Fibroblast of villous mesenchyme (primary cell): ENCODE measurements at regions not wholly inside any gene's neighbourhood (a gene's known extent, or its start where the extent isn't known, plus 50 kb on each side); places are given as distances from the start of the nearest gene placed in this dataset.

ENCODE experiments used
- DNase-seq: peaks from one replicate; pipeline ENCODE4 v3.0.0-alpha.2; 2010; ENCODE audit warnings: low read depth
- H3K4me3 ChIP-seq: 2 replicates; pipeline ENCODE4 v1.5.1; 2011; ENCODE audit warnings: low read depth, mild to moderate bottlenecking, low read length
- TF ChIP-seq, protein P1 (sequence below): IDR thresholded peaks from 2 replicates; pipeline ENCODE4 v1.5.1; 2012; ENCODE audit warnings: low read depth, mild to moderate bottlenecking, low read length; ENCODE audit not compliant: insufficient read depth

DNA sequence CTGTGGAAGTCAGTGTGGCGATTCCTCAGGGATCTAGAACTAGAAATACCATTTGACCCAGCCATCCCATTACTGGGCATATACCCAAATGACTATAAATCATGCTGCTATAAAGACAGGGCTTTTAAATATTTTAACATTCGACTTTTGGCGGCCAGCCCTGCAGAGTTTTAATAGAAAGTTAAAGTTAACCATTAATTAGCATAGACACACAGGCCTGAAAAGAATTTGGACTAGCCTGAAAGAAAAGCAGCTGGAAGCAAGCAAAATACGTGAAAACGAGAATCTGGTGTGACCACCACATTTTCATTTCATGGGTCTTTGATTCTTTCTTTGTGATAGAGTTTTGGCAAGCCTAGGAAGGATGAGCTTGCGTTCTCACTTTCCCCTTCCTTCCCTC, 184.0 kb downstream of the SCG2 start:
- TF ChIP-seq, protein P1, sequence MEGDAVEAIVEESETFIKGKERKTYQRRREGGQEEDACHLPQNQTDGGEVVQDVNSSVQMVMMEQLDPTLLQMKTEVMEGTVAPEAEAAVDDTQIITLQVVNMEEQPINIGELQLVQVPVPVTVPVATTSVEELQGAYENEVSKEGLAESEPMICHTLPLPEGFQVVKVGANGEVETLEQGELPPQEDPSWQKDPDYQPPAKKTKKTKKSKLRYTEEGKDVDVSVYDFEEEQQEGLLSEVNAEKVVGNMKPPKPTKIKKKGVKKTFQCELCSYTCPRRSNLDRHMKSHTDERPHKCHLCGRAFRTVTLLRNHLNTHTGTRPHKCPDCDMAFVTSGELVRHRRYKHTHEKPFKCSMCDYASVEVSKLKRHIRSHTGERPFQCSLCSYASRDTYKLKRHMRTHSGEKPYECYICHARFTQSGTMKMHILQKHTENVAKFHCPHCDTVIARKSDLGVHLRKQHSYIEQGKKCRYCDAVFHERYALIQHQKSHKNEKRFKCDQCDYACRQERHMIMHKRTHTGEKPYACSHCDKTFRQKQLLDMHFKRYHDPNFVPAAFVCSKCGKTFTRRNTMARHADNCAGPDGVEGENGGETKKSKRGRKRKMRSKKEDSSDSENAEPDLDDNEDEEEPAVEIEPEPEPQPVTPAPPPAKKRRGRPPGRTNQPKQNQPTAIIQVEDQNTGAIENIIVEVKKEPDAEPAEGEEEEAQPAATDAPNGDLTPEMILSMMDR = no peak
- H3K4me3 ChIP-seq = no peak overlapping the region
- DNase-seq = peak; percentile 44

DNA sequence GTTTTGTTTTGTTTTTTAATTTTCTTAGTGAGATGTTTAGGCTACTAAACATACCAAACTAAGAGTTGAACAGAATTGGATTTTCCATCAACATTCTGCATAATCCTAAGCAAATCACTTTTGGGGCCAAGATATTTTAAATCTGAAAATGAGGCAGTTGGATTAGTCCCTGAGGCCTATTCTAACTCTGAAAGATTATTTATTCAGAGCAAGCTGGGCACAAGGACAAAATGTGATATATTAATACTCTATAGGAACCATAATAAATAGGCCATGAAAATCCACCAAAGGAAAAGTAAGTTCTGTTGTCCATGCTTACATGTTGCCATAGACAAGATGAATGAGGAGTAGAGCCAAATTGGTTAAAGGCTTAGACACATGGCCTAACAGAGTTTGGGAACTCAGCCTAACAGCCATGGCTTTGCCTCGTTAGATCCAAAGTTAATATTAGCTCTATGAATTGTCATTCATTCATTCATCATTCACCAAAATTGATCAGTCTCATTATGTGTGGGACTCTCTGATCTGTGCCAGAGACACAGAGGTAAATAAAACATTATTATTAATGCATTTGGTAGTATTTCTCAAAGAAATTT, 183.5 kb downstream of the SCG2 start:
- TF ChIP-seq, protein P1 = no peak
- DNase-seq = no peak
- no peak overlapping the region for H3K4me3 ChIP-seq

DNA sequence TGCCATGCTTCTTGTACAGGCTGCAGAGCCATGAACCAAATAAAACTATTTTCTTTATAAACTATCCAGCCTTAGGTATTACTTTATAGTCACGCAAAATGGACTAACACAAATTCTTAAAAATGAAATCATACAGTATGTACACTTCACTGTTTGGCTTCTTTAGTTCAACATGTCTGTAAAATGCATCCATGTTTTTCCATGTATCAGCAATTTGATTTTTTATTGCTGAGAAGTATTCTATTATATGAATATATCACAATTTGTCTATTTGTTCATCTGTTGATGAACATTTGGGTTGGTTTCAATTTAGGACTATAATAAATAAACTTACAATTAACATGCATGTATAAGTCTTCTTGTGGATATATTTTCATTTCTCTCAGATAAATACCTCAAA, 182.1 kb downstream of the SCG2 start:
- TF ChIP-seq, protein P1 = no peak
- no peak overlapping the region for H3K4me3 ChIP-seq
- DNase-seq = no peak

DNA sequence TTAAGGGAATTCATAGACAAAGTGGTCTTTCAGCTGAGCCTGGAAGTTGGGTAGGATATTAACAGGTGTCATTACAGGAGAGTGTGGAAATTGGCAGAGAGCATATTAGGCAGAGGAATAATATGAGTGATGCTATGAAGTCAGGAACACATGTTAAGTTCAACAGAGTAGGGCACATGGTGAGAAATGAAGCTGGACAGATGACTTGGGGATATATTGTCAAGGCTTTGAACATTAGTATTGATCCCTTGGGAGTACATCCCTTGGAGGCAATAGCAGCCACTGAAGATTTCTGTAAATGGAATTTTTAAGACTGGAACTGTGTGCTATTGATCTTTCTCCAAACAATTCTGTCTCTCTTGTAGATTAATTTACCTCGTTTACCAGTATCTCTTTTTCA, 170.7 kb downstream of the SCG2 start:
- DNase-seq = no peak
- TF ChIP-seq, protein P1 = no peak
- H3K4me3 ChIP-seq = no peak overlapping the region

DNA sequence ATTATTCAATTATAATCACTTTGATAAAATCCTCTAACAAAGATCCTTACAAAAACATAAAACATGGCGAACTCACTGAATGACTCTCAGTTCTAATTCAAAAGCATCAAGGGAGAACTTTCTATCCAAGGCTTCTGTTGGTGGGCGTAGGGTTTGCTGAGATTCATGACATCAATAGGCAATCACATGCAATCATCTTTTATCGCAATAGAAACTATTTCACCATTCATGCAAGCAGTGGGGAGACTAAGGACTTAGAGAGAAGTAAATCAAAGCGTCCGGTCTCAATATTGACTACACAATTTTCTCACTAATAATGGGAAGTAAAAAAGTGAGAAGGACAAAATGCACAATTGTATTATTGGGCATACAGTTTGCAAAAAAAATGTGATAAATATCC, 168.7 kb downstream of the SCG2 start:
- no peak for DNase-seq
- no peak overlapping the region for H3K4me3 ChIP-seq
- TF ChIP-seq, protein P1 = no peak

DNA sequence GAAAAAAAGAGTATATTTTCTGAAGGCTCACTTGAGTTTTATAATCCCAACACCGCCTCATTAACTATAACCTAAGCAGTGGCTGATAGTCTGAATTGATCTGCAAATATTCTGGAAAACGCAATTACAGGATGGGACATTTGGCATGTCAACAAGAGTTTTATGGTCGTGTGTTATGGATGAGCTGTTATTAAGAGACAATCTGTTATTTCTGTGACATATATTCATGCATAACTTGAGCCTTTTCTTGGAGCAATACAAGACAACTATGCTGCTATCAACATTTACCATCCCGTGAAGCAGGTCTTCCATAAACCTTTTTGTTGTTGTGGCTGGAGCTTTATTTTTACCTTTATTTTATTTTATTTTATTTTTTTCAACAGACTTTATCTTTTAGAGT, 164.4 kb downstream of the SCG2 start:
- DNase-seq = no peak
- H3K4me3 ChIP-seq = no peak overlapping the region
- TF ChIP-seq, protein P1 = no peak

DNA sequence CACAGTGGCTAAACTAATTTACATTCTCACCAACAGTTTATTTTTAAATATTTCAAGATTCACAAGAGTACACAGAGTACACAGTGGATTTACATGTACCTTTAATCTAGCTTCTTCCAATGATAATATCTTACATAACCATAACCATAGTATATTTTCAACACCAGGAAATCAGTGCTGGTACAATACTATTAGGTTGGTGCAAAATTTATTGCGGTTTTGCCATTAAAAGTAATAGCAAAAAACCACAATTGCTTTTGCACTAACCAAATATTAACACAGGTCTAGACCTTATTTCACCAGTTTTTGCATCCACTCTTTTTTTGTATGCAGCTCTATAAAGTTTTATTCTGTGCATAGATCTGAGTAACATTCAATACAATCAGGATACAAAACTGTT, 163.0 kb downstream of the SCG2 start:
- DNase-seq = no peak
- TF ChIP-seq, protein P1 = no peak

More for the DNA sequence above, 163.0 kb downstream of the SCG2 start:
- no peak overlapping the region for H3K4me3 ChIP-seq
